ENCODE measurements at regions not wholly inside any gene's neighbourhood (a gene's known extent, or its start where the extent isn't known, plus 50 kb on each side); places are given as distances from the start of the nearest gene placed in this dataset.

GRCh38 chr6:4308364-4308763 is 173.0 kb upstream of the ECI2 start:
- no peak overlapping the region for H3K27ac ChIP-seq
- no peak for DNase-seq
- no peaks in the 10 kb centered on the region for H3K4me1 ChIP-seq (replicated peaks in 1 of 2)
- H3K36me3 ChIP-seq (replicated peaks in 1 of 2): no peaks in the 10 kb centered on the region
- H3K27me3 ChIP-seq: no peaks in the 10 kb centered on the region
- no peak overlapping the region for H3K4me3 ChIP-seq
- peaks cover 0 to 28% (median 9%) of the 10 kb centered on the region in 3 donors for H3K9me3 ChIP-seq (replicated peaks in 1 of 3)
- TF ChIP-seq CTCF (IDR thresholded peaks at IDR 0.05) (no peak), POLR2A (IDR thresholded peaks at IDR 0.05) (no peak)
- WGBS, 4 donors: 0 to 47% (median 0%) methylated on average over 1 of the region's 1 CpG
- intact Hi-C loops (cut with DNase I): no loop called here

GRCh38 chr6:4304927-4305455 is 169.6 kb upstream of the ECI2 start:
- DNase-seq: no peak
- Histone ChIP-seq H3K9me3 (replicated peaks in 1 of 3) (no peaks in the 10 kb centered on the region), H3K27me3 (no peaks in the 10 kb centered on the region), H3K36me3 (replicated peaks in 1 of 2) (no peaks in the 10 kb centered on the region), H3K4me3 (no peak overlapping the region), H3K4me1 (replicated peaks in 1 of 2) (no peaks in the 10 kb centered on the region), H3K27ac (no peak overlapping the region)
- intact Hi-C loops (cut with DNase I): no loop called here
- TF ChIP-seq POLR2A (IDR thresholded peaks at IDR 0.05): no peak
- no peak for TF ChIP-seq CTCF (IDR thresholded peaks at IDR 0.05)

GRCh38 chr6:4303638-4304037 is 168.3 kb upstream of the ECI2 start:
- WGBS, 4 donors: 55 to 88% (median 71%) methylated on average over 1 of the region's 1 CpG
- no peaks in the 10 kb centered on the region for H3K4me1 ChIP-seq (replicated peaks in 1 of 2)
- no peaks in the 10 kb centered on the region for H3K36me3 ChIP-seq (replicated peaks in 1 of 2)
- no peak for TF ChIP-seq POLR2A (IDR thresholded peaks at IDR 0.05)
- no peak for TF ChIP-seq CTCF (IDR thresholded peaks at IDR 0.05)
- H3K9me3 ChIP-seq (replicated peaks in 1 of 3): no peaks in the 10 kb centered on the region
- DNase-seq: no peak
- H3K27me3 ChIP-seq: no peaks in the 10 kb centered on the region
- no peak overlapping the region for H3K4me3 ChIP-seq
- no peak overlapping the region for H3K27ac ChIP-seq
- intact Hi-C loops (cut with DNase I): no loop called here

- 94 to 96% (median 96%) methylated on average over 2 of the region's 2 CpGs for WGBS, 4 donors
- no peak overlapping the region for H3K27ac ChIP-seq
- no peak for DNase-seq
- H3K36me3 ChIP-seq (replicated peaks in 1 of 2): no peaks in the 10 kb centered on the region
- H3K4me3 ChIP-seq: no peak overlapping the region
- no peaks in the 10 kb centered on the region for H3K9me3 ChIP-seq (replicated peaks in 1 of 3)
- intact Hi-C loops (cut with DNase I): no loop called here
- TF ChIP-seq POLR2A (IDR thresholded peaks at IDR 0.05) (no peak), CTCF (IDR thresholded peaks at IDR 0.05) (no peak)
- no peaks in the 10 kb centered on the region for H3K27me3 ChIP-seq
- H3K4me1 ChIP-seq (replicated peaks in 1 of 2): no peaks in the 10 kb centered on the region
Measured at GRCh38 chr6:4302524-4302923, 167.1 kb upstream of the ECI2 start.

Measured in adrenal gland (tissue), 9 donors.